ENCODE measurements at regions not wholly inside any gene's neighbourhood (a gene's known extent, or its start where the extent isn't known, plus 50 kb on each side); places are given as distances from the start of the nearest gene placed in this dataset.

GRCh38 chr7:41774966-41775365 lies 72.1 kb upstream of the INHBA start:
- CTCF ChIA-PET = no interaction called here

GRCh38 chr7:41773756-41774155 lies 70.9 kb upstream of the INHBA start:
- ChIA-PET CTCF (no interaction called here), POLR2A (no interaction called here)
- DNase-seq (ENCODE audit: low read depth) = no peak
- Histone ChIP-seq H3K27me3 (ENCODE audit: control insufficient read depth, insufficient read depth, low read length) (no peaks in the 10 kb centered on the region), H3K4me3 (ENCODE audit: low read depth, low read length) (no peak overlapping the region), H3K36me3 (ENCODE audit: control insufficient read depth, insufficient read depth, low read length) (no peaks in the 10 kb centered on the region)
- TF ChIP-seq CTCF (IDR thresholded peaks at IDR 0.05; ENCODE audit: insufficient read depth, low read depth, low read length) = no peak

More at GRCh38 chr7:41774966-41775365, 72.1 kb upstream of the INHBA start:
- POLR2A ChIA-PET = no interaction called here
- Histone ChIP-seq H3K4me3 (ENCODE audit: low read depth, low read length) (no peak overlapping the region), H3K27me3 (ENCODE audit: control insufficient read depth, insufficient read depth, low read length) (no peaks in the 10 kb centered on the region), H3K36me3 (ENCODE audit: control insufficient read depth, insufficient read depth, low read length) (no peaks in the 10 kb centered on the region)
- TF ChIP-seq CTCF (IDR thresholded peaks at IDR 0.05; ENCODE audit: insufficient read depth, low read depth, low read length) = no peak
- no peak for DNase-seq (ENCODE audit: low read depth)

GRCh38 chr7:41771717-41772116 lies 68.8 kb upstream of the INHBA start:
- Histone ChIP-seq H3K36me3 (ENCODE audit: control insufficient read depth, insufficient read depth, low read length) (no peaks in the 10 kb centered on the region), H3K4me3 (ENCODE audit: low read depth, low read length) (no peak overlapping the region), H3K27me3 (ENCODE audit: control insufficient read depth, insufficient read depth, low read length) (no peaks in the 10 kb centered on the region)
- DNase-seq (ENCODE audit: low read depth) = no peak
- TF ChIP-seq CTCF (IDR thresholded peaks at IDR 0.05; ENCODE audit: insufficient read depth, low read depth, low read length) = no peak
- POLR2A ChIA-PET = no interaction called here
- CTCF ChIA-PET = no interaction called here

GRCh38 chr7:41769162-41769561 lies 66.3 kb upstream of the INHBA start:
- POLR2A ChIA-PET = no interaction called here
- TF ChIP-seq CTCF (IDR thresholded peaks at IDR 0.05; ENCODE audit: insufficient read depth, low read depth, low read length) = no peak
- CTCF ChIA-PET = no interaction called here
- Histone ChIP-seq H3K36me3 (ENCODE audit: control insufficient read depth, insufficient read depth, low read length) (no peaks in the 10 kb centered on the region), H3K27me3 (ENCODE audit: control insufficient read depth, insufficient read depth, low read length) (no peaks in the 10 kb centered on the region), H3K4me3 (ENCODE audit: low read depth, low read length) (no peak overlapping the region)
- DNase-seq (ENCODE audit: low read depth) = no peak

GRCh38 chr7:41763626-41764025 lies 60.7 kb upstream of the INHBA start:
- no peaks in the 10 kb centered on the region for H3K36me3 ChIP-seq (ENCODE audit: control insufficient read depth, insufficient read depth, low read length)
- H3K27me3 ChIP-seq (ENCODE audit: control insufficient read depth, insufficient read depth, low read length) = no peaks in the 10 kb centered on the region
- ChIA-PET POLR2A (no interaction called here), CTCF (interaction anchor here (1.4 kb wide), 1 partner anchor 10 kb away, joined by 4 read pairs; no protein-coding TSS in a partner anchor)
- TF ChIP-seq CTCF (IDR thresholded peaks at IDR 0.05; ENCODE audit: insufficient read depth, low read depth, low read length) = no peak
- DNase-seq (ENCODE audit: low read depth) = no peak
- no peak overlapping the region for H3K4me3 ChIP-seq (ENCODE audit: low read depth, low read length)

All from BJ (cell line).